Thyroid gland (tissue), 4 donors: ENCODE measurements at regions not wholly inside any gene's neighbourhood (a gene's known extent, or its start where the extent isn't known, plus 50 kb on each side); places are given as distances from the start of the nearest gene placed in this dataset.

Source experiments
- DNase-seq, 2 donors: peaks; one replicate each; pipeline ENCODE4 v3.0.0-alpha.2; 2019
- H3K27ac ChIP-seq, 3 donors: fragments of 200-600 bp; sonication (generic); 1 replicate in 2 of 3; 2 replicates in 1 of 3; pipeline ENCODE4 v1.5.1; 2016 to 2019; ENCODE audit warnings: mild to moderate bottlenecking in 1 of 3, moderate library complexity in 1 of 3
- H3K27me3 ChIP-seq: fragments of 200-600 bp; sonication (generic); one replicate; pipeline ENCODE4 v1.5.1; 2019
- H3K36me3 ChIP-seq, 2 donors: fragments of 200-600 bp; sonication (generic); one replicate each; pipeline ENCODE4 v1.5.1; 2016 to 2019
- H3K4me1 ChIP-seq, 2 donors: fragments of 200-600 bp; sonication (generic); one replicate each; pipeline ENCODE4 v1.5.1; 2017 to 2019
- H3K4me3 ChIP-seq, 3 donors: fragments of 200-600 bp; sonication (generic); replicated peaks in 1 of 3; 1 replicate in 2 of 3; 2 replicates in 1 of 3; pipeline ENCODE4 v1.5.1; 2016; ENCODE audit warnings: mild to moderate bottlenecking in 1 of 3
- H3K9me3 ChIP-seq: fragments of 200-600 bp; sonication (generic); one replicate; pipeline ENCODE4 v1.5.1; 2017
- POLR2A ChIP-seq, 2 donors: fragments of 450-650 bp; IDR thresholded peaks; one replicate each; pipeline ENCODE4 v1.6.1; 2017; ENCODE audit warnings: antibody characterized with exemption in 2 of 2, mild to moderate bottlenecking in 2 of 2, moderate library complexity in 1 of 2
- WGBS, 2 donors: methylation state at CpG; one replicate each; pipeline ENCODE4 v1.1.5; 2017; 5-methylcytosine and 5-hydroxymethylcytosine counted together
- intact Hi-C: fragments of 100-400 bp; cut with DNase I; formaldehyde crosslinking; loops from one replicate; pipeline ENCODE4 v1.15.1; 2023
- TF ChIP-seq, protein P1 (sequence below), 6 experiments: fragments of 200-600 bp in 3 of 6; fragments of 450-650 bp in 3 of 6; sonication (generic) in 3 of 6; IDR thresholded peaks; one replicate each; pipeline ENCODE4 v1.5.1; 2016 to 2019; ENCODE audit warnings: antibody characterized with exemption in 6 of 6, mild to moderate bottlenecking in 2 of 6, inconsistent platforms in 1 of 6, moderate library complexity in 1 of 6

DNA sequence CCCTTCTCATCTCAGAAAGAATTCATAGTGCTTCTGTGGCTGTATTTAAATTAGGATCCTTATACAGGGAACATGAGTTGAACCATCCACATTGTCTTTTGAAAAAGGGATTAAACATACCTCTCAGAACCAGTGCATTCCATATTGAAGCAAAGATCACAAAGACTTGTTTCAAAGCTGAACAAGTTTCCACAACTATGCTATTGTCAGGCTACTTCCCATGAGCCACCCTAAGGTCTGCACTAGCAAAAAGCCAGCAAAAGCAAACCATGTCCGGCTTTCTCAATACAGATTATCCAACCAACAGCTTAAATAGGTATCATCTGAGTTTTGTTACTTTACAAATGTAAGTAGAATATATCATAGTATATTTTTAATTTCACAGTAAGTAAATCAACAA lies 78.1 kb downstream of the SCG2 start:
- H3K4me1 ChIP-seq = no peaks in the 10 kb centered on the region
- H3K4me3 ChIP-seq = no peak overlapping the region
- H3K36me3 ChIP-seq = no peaks in the 10 kb centered on the region
- H3K27ac ChIP-seq = no peak overlapping the region
- no peaks in the 10 kb centered on the region for H3K27me3 ChIP-seq
- TF ChIP-seq POLR2A (IDR thresholded peaks at IDR 0.05) = no peak
- TF ChIP-seq, protein P1, sequence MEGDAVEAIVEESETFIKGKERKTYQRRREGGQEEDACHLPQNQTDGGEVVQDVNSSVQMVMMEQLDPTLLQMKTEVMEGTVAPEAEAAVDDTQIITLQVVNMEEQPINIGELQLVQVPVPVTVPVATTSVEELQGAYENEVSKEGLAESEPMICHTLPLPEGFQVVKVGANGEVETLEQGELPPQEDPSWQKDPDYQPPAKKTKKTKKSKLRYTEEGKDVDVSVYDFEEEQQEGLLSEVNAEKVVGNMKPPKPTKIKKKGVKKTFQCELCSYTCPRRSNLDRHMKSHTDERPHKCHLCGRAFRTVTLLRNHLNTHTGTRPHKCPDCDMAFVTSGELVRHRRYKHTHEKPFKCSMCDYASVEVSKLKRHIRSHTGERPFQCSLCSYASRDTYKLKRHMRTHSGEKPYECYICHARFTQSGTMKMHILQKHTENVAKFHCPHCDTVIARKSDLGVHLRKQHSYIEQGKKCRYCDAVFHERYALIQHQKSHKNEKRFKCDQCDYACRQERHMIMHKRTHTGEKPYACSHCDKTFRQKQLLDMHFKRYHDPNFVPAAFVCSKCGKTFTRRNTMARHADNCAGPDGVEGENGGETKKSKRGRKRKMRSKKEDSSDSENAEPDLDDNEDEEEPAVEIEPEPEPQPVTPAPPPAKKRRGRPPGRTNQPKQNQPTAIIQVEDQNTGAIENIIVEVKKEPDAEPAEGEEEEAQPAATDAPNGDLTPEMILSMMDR (IDR thresholded peaks at IDR 0.05) = no peak
- WGBS, 2 donors = 85 to 90% methylated on average over 1 of the region's 1 CpG
- H3K9me3 ChIP-seq = no peaks in the 10 kb centered on the region
- DNase-seq = no peak
- intact Hi-C loops = no loop called here

DNA sequence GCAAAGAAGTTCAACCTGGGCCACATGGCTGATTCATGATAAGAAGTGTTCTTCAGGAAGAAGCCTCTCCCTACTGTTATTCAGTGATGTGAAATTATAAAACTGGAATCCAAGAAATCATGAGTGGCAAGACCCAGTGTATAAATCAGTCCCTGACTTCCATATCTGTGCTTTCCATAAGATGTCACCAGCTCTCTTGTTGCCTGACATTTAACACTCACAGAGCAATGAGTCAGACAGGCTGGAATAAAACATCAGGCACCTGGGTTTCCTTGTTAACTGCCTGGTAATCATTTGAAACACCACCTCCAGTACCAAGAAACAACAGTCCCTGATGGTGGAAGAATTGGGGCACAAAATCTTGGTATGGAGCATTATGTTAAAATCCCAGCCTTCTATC lies 76.1 kb downstream of the SCG2 start:
- Histone ChIP-seq H3K4me3 (no peak overlapping the region), H3K36me3 (no peaks in the 10 kb centered on the region), H3K27me3 (no peaks in the 10 kb centered on the region), H3K4me1 (no peaks in the 10 kb centered on the region), H3K9me3 (no peaks in the 10 kb centered on the region), H3K27ac (no peak overlapping the region)
- DNase-seq = no peak
- no peak for TF ChIP-seq POLR2A (IDR thresholded peaks at IDR 0.05)
- TF ChIP-seq, protein P1 (IDR thresholded peaks at IDR 0.05) = no peak
- intact Hi-C loops = no loop called here

DNA sequence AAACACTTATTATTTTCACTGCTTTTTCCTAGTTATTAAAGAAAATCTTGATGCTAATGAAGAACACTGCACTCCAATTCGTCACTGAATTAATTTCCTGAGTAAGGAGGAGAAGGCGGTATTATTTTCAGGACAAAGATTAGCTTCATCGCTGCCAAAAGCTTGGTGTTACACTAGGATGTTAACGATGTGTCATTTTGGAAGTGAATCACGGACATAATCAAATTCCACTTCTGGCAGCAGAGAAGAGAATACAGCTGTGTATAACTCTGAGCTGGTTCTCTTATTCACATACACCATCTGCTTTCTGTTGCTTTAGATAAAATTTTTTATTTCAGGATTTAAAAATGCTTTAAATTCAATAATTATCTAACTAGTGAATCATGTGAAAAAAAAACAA lies 74.1 kb downstream of the SCG2 start:
- H3K36me3 ChIP-seq = no peaks in the 10 kb centered on the region
- H3K4me1 ChIP-seq = no peaks in the 10 kb centered on the region
- 77 to 80% methylated on average over 5 of the region's 5 CpGs for WGBS, 2 donors
- H3K27me3 ChIP-seq = no peaks in the 10 kb centered on the region
- TF ChIP-seq, protein P1 (IDR thresholded peaks at IDR 0.05) = no peak
- TF ChIP-seq POLR2A (IDR thresholded peaks at IDR 0.05) = no peak
- no peaks in the 10 kb centered on the region for H3K9me3 ChIP-seq
- no peak overlapping the region for H3K4me3 ChIP-seq
- no peak overlapping the region for H3K27ac ChIP-seq
- no peak for DNase-seq
- intact Hi-C loops = no loop called here

DNA sequence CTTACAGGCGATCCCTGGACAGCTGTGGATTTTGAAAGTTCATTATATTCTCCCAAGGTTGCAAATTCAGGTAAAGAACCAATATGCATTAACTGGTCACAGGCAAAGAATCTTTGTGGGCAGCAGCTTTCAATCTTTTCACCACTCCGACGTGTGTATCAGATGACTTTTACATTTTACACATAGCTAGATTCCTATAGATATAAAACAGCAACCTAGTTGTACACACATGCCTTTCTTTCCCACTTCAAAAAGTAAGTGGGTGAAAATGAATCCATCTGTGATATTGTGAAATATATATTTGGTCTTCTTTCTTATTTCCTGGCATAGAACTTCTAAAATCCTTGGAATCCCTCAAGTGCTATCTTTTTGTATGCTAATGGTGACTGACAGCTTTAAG lies 72.5 kb downstream of the SCG2 start:
- no peaks in the 10 kb centered on the region for H3K9me3 ChIP-seq
- TF ChIP-seq POLR2A (IDR thresholded peaks at IDR 0.05) = no peak
- TF ChIP-seq, protein P1 (IDR thresholded peaks at IDR 0.05) = no peak
- H3K27ac ChIP-seq = no peak overlapping the region
- no peak overlapping the region for H3K4me3 ChIP-seq
- no peaks in the 10 kb centered on the region for H3K4me1 ChIP-seq
- 91 to 93% methylated on average over 3 of the region's 3 CpGs for WGBS, 2 donors
- no peaks in the 10 kb centered on the region for H3K27me3 ChIP-seq
- no peak for DNase-seq
- no peaks in the 10 kb centered on the region for H3K36me3 ChIP-seq
- intact Hi-C loops = no loop called here

DNA sequence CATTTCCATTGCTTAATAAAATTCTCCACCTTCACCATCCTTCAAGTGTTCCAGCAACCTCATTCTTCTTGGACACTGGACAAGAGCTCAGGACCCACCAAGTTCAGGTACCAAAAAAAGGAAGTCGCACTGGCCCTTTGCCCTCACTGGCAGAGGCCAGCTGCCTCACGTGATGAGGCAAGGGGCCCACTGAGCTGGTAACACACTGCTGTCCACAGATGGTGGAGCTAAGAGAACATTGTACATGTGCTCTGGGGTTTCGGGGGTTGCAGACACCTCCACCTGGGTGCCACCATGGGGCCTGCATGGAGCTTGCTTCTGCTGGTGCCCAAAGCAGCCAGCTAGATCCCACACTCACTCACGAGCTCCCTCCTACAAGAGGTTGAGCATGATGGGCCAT lies 71.3 kb downstream of the SCG2 start:
- intact Hi-C loops = no loop called here
- TF ChIP-seq, protein P1 (IDR thresholded peaks at IDR 0.05) = no peak
- no peak for TF ChIP-seq POLR2A (IDR thresholded peaks at IDR 0.05)
- Histone ChIP-seq H3K9me3 (no peaks in the 10 kb centered on the region), H3K36me3 (no peaks in the 10 kb centered on the region), H3K27ac (no peak overlapping the region), H3K27me3 (no peaks in the 10 kb centered on the region), H3K4me3 (no peak overlapping the region), H3K4me1 (no peaks in the 10 kb centered on the region)
- 80 to 97% methylated on average over 4 of the region's 4 CpGs for WGBS, 2 donors
- DNase-seq = no peak
